ENCODE measurements at regions not wholly inside any gene's neighbourhood (a gene's known extent, or its start where the extent isn't known, plus 50 kb on each side); places are given as distances from the start of the nearest gene placed in this dataset.

DNA sequence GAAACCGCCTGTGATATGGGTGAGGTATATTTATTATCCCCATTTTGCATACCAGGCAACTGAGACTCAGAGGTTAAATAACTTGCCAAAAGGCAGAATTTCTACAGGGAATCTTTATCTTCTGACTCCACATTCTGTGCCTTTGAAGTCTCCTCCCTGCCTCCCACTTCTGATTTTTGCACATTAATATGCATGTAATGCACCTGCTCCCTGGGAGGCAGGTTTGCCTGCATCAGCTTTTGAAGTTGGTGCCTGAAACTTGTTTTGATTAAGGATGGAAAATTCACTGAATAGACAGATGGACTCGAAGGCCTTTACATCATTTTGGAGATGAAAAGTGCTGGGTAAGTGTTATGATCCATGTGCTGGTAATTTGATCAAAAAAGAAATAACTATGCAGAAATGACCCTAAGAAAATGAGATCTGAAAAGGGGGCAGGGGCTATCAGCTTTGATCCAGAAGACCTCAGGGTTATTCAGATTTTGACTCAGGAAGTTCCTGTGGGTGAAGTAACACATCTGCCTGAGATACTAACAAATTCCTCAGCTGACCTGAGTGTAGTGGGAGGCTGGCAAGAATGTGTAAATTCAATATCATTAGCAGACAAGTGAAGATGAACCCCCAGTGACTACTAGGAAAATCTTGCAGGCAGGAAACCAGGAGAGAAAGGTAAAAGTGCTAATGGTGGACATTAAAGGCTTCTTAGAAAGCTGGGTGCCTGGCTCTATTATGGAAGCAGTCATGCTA is 167.5 kb upstream of the BOD1L1 start:
- Histone ChIP-seq H3K27me3 (ENCODE audit: control insufficient read depth, insufficient read depth, low read length) (no peaks in the 10 kb centered on the region), H3K9ac (ENCODE audit: low read length in 3 of 3) (no peak overlapping the region), H3K36me3 (ENCODE audit: control insufficient read depth in 2 of 3, insufficient read depth in 3 of 3, low read length in 3 of 3) (no peaks in the 10 kb centered on the region), H3K4me3 (ENCODE audit: low read length in 3 of 3) (no peak overlapping the region), H3K9me3 (ENCODE audit: control insufficient read depth in 2 of 3, insufficient read depth in 1 of 3, low read length in 3 of 3) (peaks cover 0 to 2% (median 0%) of the 10 kb centered on the region in 3 donors), H3K4me1 (ENCODE audit: control insufficient read depth in 2 of 3, insufficient read depth in 2 of 3, low read depth in 1 of 3, low read length in 3 of 3) (no peaks in the 10 kb centered on the region), H3K27ac (ENCODE audit: low read depth in 2 of 2, low read length in 2 of 2) (no peak overlapping the region)
- intact Hi-C loops (cut with DNase I) = no loop called here
- TF ChIP-seq, protein P1, sequence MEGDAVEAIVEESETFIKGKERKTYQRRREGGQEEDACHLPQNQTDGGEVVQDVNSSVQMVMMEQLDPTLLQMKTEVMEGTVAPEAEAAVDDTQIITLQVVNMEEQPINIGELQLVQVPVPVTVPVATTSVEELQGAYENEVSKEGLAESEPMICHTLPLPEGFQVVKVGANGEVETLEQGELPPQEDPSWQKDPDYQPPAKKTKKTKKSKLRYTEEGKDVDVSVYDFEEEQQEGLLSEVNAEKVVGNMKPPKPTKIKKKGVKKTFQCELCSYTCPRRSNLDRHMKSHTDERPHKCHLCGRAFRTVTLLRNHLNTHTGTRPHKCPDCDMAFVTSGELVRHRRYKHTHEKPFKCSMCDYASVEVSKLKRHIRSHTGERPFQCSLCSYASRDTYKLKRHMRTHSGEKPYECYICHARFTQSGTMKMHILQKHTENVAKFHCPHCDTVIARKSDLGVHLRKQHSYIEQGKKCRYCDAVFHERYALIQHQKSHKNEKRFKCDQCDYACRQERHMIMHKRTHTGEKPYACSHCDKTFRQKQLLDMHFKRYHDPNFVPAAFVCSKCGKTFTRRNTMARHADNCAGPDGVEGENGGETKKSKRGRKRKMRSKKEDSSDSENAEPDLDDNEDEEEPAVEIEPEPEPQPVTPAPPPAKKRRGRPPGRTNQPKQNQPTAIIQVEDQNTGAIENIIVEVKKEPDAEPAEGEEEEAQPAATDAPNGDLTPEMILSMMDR (IDR thresholded peaks at IDR 0.05; ENCODE audit: borderline replicate concordance, extremely low read depth, insufficient read depth) = no peak
- DNase-seq (peak in 1 of 5 donors; percentile 7), FAIRE-seq (no peak)

DNA sequence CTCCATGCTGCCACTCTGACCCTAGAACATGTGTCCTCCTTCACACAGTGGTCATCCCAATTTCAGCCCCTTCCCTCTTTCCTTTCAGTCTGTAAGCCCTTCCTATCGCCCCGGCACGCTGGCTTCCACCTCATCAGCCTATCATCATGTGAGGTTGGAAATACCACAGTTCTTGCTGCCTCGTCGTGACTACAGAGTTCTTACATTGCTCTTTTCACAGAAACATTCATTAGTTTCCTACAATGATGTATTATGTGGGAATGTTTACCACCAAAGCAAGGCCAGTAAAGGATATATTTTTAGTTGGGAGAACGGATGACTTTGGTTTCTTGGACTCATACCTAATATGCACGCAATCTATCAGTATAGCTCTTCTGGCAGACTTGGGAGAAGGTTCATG is 169.5 kb upstream of the BOD1L1 start:
- Histone ChIP-seq H3K36me3 (ENCODE audit: control insufficient read depth in 2 of 3, insufficient read depth in 3 of 3, low read length in 3 of 3) (no peaks in the 10 kb centered on the region), H3K4me1 (ENCODE audit: control insufficient read depth in 2 of 3, insufficient read depth in 2 of 3, low read depth in 1 of 3, low read length in 3 of 3) (no peaks in the 10 kb centered on the region), H3K27ac (ENCODE audit: low read depth in 2 of 2, low read length in 2 of 2) (no peak overlapping the region), H3K9ac (ENCODE audit: low read length in 3 of 3) (no peak overlapping the region), H3K4me3 (ENCODE audit: low read length in 3 of 3) (no peak overlapping the region), H3K27me3 (ENCODE audit: control insufficient read depth, insufficient read depth, low read length) (no peaks in the 10 kb centered on the region), H3K9me3 (ENCODE audit: control insufficient read depth in 2 of 3, insufficient read depth in 1 of 3, low read length in 3 of 3) (peaks cover 0 to 2% (median 0%) of the 10 kb centered on the region in 3 donors)
- TF ChIP-seq, protein P1 (IDR thresholded peaks at IDR 0.05; ENCODE audit: borderline replicate concordance, extremely low read depth, insufficient read depth) = no peak
- intact Hi-C loops (cut with DNase I) = no loop called here
- FAIRE-seq (no peak), DNase-seq (no peak)

DNA sequence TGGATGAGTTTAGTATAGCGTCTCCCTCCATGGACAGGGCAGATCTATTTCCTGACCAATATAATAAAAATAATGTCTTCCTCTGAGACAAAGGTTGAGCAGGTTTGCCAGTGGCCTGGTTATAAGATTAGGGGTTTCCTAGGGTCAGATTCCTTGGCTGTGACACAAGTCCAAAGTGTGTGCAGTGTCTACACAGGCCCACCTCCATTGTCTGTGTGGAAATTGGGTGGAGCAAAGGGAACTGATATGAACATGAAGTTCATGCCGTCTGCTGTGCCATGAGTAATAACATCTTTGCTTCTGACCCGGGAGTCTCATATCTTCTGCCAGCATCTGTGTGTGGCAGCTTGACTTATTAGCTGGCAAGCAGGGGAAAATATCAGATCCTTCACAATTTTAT is 187.7 kb upstream of the BOD1L1 start:
- no peak overlapping the region for H3K4me3 ChIP-seq (ENCODE audit: low read length in 3 of 3)
- H3K9me3 ChIP-seq (ENCODE audit: control insufficient read depth in 2 of 3, insufficient read depth in 1 of 3, low read length in 3 of 3) = peaks cover 0 to 7% (median 0%) of the 10 kb centered on the region in 3 donors
- intact Hi-C loops (cut with DNase I) = no loop called here
- FAIRE-seq (no peak), DNase-seq (no peak)
- no peaks in the 10 kb centered on the region for H3K36me3 ChIP-seq (ENCODE audit: control insufficient read depth in 2 of 3, insufficient read depth in 3 of 3, low read length in 3 of 3)
- no peaks in the 10 kb centered on the region for H3K4me1 ChIP-seq (ENCODE audit: control insufficient read depth in 2 of 3, insufficient read depth in 2 of 3, low read depth in 1 of 3, low read length in 3 of 3)
- no peaks in the 10 kb centered on the region for H3K27me3 ChIP-seq (ENCODE audit: control insufficient read depth, insufficient read depth, low read length)
- TF ChIP-seq, protein P1 (IDR thresholded peaks at IDR 0.05; ENCODE audit: borderline replicate concordance, extremely low read depth, insufficient read depth) = no peak
- no peak overlapping the region for H3K9ac ChIP-seq (ENCODE audit: low read length in 3 of 3)
- no peak overlapping the region for H3K27ac ChIP-seq (ENCODE audit: low read depth in 2 of 2, low read length in 2 of 2)
